ENCODE measurements at regions not wholly inside any gene's neighbourhood (a gene's known extent, or its start where the extent isn't known, plus 50 kb on each side); places are given as distances from the start of the nearest gene placed in this dataset.

- TF ChIP-seq EP300 (IDR thresholded peaks at IDR 0.05): no peak
- TF ChIP-seq CTCF (IDR thresholded peaks at IDR 0.05): no peak
- no peak for TF ChIP-seq POLR2AphosphoS5 (IDR thresholded peaks at IDR 0.05)
- TF ChIP-seq POLR2A (IDR thresholded peaks at IDR 0.05): no peak
Measured at GRCh38 chr13:80654638-80655249, 313.8 kb upstream of the SPRY2 start.

Data from gastroesophageal sphincter (tissue), 3 donors.